Upper lobe of right lung (tissue), 1 donor: ENCODE measurements at regions not wholly inside any gene's neighbourhood (a gene's known extent, or its start where the extent isn't known, plus 50 kb on each side); places are given as distances from the start of the nearest gene placed in this dataset.

Experiments used
- ATAC-seq: fragments of 200-7000 bp; cut with Tn5 transposase; one replicate; pipeline ENCODE4 v1.9.1; 2020; ENCODE audit warnings: mild to moderate bottlenecking, moderate library complexity
- DNase-seq: peaks from one replicate; pipeline ENCODE4 v3.0.0-alpha.2; 2020
- H3K27ac ChIP-seq: fragments of 200-600 bp; one replicate; pipeline ENCODE4 v1.8.0; 2022
- H3K27me3 ChIP-seq: fragments of 200-600 bp; one replicate; pipeline ENCODE4 v1.8.0; 2022; ENCODE audit warnings: mild to moderate bottlenecking
- H3K36me3 ChIP-seq: fragments of 200-600 bp; one replicate; pipeline ENCODE4 v1.8.0; 2022
- H3K4me1 ChIP-seq: fragments of 200-600 bp; one replicate; pipeline ENCODE4 v1.8.0; 2022
- H3K4me3 ChIP-seq: fragments of 200-600 bp; one replicate; pipeline ENCODE4 v1.8.0; 2022; ENCODE audit warnings: mild to moderate bottlenecking
- H3K9me3 ChIP-seq: fragments of 200-600 bp; one replicate; pipeline ENCODE4 v1.8.0; 2022
- CTCF ChIP-seq: fragments of 200-600 bp; IDR thresholded peaks from one replicate; pipeline ENCODE4 v1.8.0; 2022; ENCODE audit warnings: antibody characterized with exemption
- intact Hi-C: fragments of 100-400 bp; cut with DNase I; formaldehyde crosslinking; loops from one replicate; pipeline ENCODE4 v1.11.0; 2022
- donor health status: DM: no; HTN: yes; CAD: no; lungs with severe emphysema.

- ATAC-seq (no peak), DNase-seq (no peak)
- no peaks in the 10 kb centered on the region for H3K9me3 ChIP-seq
- no peaks in the 10 kb centered on the region for H3K4me1 ChIP-seq
- no peaks in the 10 kb centered on the region for H3K27me3 ChIP-seq
- intact Hi-C loops = no loop called here
- no peak overlapping the region for H3K27ac ChIP-seq
- no peak overlapping the region for H3K4me3 ChIP-seq
- no peaks in the 10 kb centered on the region for H3K36me3 ChIP-seq
- no peak for TF ChIP-seq CTCF
These were observed 204.1 kb downstream of the PIK3C3 start for GRCh38 chr18:42159146-42159545.

GRCh38 chr18:42163321-42163720 lies 208.3 kb downstream of the PIK3C3 start:
- Histone ChIP-seq H3K27me3 (no peaks in the 10 kb centered on the region), H3K36me3 (no peaks in the 10 kb centered on the region), H3K4me1 (no peaks in the 10 kb centered on the region), H3K27ac (no peak overlapping the region), H3K9me3 (no peaks in the 10 kb centered on the region), H3K4me3 (no peak overlapping the region)
- TF ChIP-seq CTCF = no peak
- intact Hi-C loops = no loop called here
- ATAC-seq (no peak), DNase-seq (no peak)

- H3K36me3 ChIP-seq = no peaks in the 10 kb centered on the region
- no peak overlapping the region for H3K4me3 ChIP-seq
- no peak for TF ChIP-seq CTCF
- ATAC-seq (no peak), DNase-seq (no peak)
- no peaks in the 10 kb centered on the region for H3K9me3 ChIP-seq
- intact Hi-C loops = no loop called here
- H3K27me3 ChIP-seq = no peaks in the 10 kb centered on the region
- H3K4me1 ChIP-seq = no peaks in the 10 kb centered on the region
- no peak overlapping the region for H3K27ac ChIP-seq
These were observed 209.5 kb downstream of the PIK3C3 start for GRCh38 chr18:42164556-42164955.

GRCh38 chr18:42165922-42166513 lies 211.0 kb downstream of the PIK3C3 start:
- Histone ChIP-seq H3K9me3 (no peaks in the 10 kb centered on the region), H3K27me3 (no peaks in the 10 kb centered on the region), H3K4me1 (no peaks in the 10 kb centered on the region), H3K4me3 (no peak overlapping the region), H3K27ac (no peak overlapping the region), H3K36me3 (no peaks in the 10 kb centered on the region)
- no peak for TF ChIP-seq CTCF
- intact Hi-C loops = no loop called here
- ATAC-seq (no peak), DNase-seq (no peak)

- no peak for TF ChIP-seq CTCF
These were observed 213.5 kb downstream of the PIK3C3 start for GRCh38 chr18:42168487-42168886.

GRCh38 chr18:42168907-42169306 lies 213.9 kb downstream of the PIK3C3 start:
- no peaks in the 10 kb centered on the region for H3K27me3 ChIP-seq
- H3K4me1 ChIP-seq = no peaks in the 10 kb centered on the region
- H3K9me3 ChIP-seq = no peaks in the 10 kb centered on the region
- H3K27ac ChIP-seq = no peak overlapping the region
- intact Hi-C loops = no loop called here
- no peak overlapping the region for H3K4me3 ChIP-seq
- TF ChIP-seq CTCF = no peak
- no peak for ATAC-seq
- no peaks in the 10 kb centered on the region for H3K36me3 ChIP-seq
- no peak for DNase-seq

More at GRCh38 chr18:42168487-42168886, 213.5 kb downstream of the PIK3C3 start:
- no peaks in the 10 kb centered on the region for H3K36me3 ChIP-seq
- intact Hi-C loops = no loop called here
- ATAC-seq (no peak), DNase-seq (no peak)
- H3K27ac ChIP-seq = no peak overlapping the region
- H3K4me3 ChIP-seq = no peak overlapping the region
- H3K27me3 ChIP-seq = no peaks in the 10 kb centered on the region
- H3K9me3 ChIP-seq = no peaks in the 10 kb centered on the region
- no peaks in the 10 kb centered on the region for H3K4me1 ChIP-seq
